Peyer's patch (tissue), 4 donors: ENCODE measurements at regions not wholly inside any gene's neighbourhood (a gene's known extent, or its start where the extent isn't known, plus 50 kb on each side); places are given as distances from the start of the nearest gene placed in this dataset.

Source experiments
- POLR2A ChIP-seq, 2 donors: fragments of 450-650 bp; IDR thresholded peaks; one replicate each; pipeline ENCODE4 v1.5.1; 2017; ENCODE audit warnings: antibody characterized with exemption in 2 of 2, mild to moderate bottlenecking in 2 of 2, moderate library complexity in 2 of 2
- TF ChIP-seq, protein P1 (sequence below), 6 experiments: fragments of 450-650 bp in 4 of 6; fragments of 200-600 bp in 2 of 6; sonication (generic) in 1 of 6; IDR thresholded peaks; one replicate each; pipeline ENCODE4 v1.5.1; 2017 to 2019; ENCODE audit warnings: antibody characterized with exemption in 6 of 6, mild to moderate bottlenecking in 3 of 6, moderate library complexity in 1 of 6

DNA sequence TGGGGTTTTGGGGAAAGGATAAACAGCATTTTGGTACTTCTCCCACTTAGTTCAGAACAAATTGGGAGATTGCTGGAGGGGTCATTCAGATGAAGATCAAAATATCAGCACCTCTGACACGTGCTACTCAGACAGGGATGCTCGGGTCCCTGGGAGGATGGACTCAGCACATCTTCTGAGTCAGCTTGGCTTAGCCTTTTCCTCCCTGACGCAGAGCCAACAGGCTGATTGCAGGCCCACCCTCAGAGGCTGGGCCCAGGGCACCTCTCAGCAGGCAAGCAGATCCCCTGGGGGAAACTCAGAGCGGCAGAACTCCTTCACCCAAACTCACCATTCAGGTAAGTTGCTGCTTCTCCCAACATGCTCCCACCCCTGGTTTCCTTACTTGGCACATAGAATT, 304.9 kb downstream of the TLE3 start:
- no peak for TF ChIP-seq POLR2A (IDR thresholded peaks at IDR 0.05)
- TF ChIP-seq, protein P1, sequence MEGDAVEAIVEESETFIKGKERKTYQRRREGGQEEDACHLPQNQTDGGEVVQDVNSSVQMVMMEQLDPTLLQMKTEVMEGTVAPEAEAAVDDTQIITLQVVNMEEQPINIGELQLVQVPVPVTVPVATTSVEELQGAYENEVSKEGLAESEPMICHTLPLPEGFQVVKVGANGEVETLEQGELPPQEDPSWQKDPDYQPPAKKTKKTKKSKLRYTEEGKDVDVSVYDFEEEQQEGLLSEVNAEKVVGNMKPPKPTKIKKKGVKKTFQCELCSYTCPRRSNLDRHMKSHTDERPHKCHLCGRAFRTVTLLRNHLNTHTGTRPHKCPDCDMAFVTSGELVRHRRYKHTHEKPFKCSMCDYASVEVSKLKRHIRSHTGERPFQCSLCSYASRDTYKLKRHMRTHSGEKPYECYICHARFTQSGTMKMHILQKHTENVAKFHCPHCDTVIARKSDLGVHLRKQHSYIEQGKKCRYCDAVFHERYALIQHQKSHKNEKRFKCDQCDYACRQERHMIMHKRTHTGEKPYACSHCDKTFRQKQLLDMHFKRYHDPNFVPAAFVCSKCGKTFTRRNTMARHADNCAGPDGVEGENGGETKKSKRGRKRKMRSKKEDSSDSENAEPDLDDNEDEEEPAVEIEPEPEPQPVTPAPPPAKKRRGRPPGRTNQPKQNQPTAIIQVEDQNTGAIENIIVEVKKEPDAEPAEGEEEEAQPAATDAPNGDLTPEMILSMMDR (IDR thresholded peaks at IDR 0.05), result no peak
